GM12873 (cell line): ENCODE measurements at regions not wholly inside any gene's neighbourhood (a gene's known extent, or its start where the extent isn't known, plus 50 kb on each side); places are given as distances from the start of the nearest gene placed in this dataset.

Experiments used
- CTCF ChIP-seq: IDR thresholded peaks from 2 replicates; pipeline ENCODE4 v1.5.1; 2012; ENCODE audit warnings: low read depth, mild to moderate bottlenecking, moderate library complexity, low read length, control low read depth; ENCODE audit not compliant: insufficient read depth; ENCODE audit errors: missing control alignments

DNA sequence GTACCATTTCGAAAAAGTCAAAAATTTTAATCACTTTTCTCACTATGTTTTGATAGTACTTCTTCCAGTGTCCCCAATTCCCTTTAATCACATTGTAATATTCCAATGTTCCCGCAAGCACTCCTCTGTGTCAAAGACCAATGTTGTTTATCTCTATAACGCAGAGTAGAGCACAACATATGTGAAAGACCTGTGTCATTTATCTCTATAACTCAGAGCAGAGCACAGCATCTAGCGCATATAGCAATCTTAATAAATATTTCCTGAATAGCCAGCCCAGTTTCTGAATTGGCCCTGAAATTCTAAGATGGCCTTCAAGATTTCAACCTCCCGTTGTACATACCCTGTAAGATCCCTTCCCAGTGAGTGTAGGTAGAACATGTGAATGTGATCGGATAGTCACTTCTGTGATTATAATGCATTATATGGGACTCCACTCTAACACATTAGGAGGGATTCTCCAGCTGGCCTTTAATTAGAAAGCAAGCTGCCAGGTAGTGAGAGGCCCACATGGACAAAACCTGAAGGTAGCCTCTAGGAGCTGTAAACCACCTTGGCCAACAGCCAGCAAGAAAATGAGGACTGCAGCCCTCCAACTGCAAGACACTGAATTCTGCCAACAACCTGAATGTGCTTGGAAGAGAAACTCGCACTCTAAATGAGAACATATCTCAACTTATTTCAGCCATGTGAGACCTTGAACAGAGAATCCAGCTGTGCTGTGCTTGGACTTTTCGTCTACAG lies 238.8 kb upstream of the SYT10 start:
- TF ChIP-seq CTCF: no peak

DNA sequence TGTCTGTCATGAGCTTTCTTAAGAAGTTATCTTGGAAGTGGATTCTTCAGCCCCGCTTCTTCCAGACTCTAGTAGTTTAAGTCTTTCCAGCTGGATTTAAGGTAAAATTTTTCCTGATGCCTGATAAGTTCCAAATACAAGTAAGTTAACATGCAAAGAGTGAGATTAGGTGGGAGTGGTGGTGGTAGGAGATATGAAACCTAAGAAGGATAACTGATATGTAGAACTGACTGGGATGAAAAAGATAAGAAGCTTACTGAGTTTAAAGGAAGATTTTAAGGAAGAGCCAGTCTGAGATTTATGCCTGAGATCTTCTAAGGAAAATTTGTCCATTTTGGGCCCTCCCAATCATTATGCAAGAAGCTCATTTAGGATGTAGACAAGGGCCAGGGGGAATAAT lies 250.9 kb upstream of the SYT10 start:
- TF ChIP-seq CTCF: no peak

GRCh38 chr12:33703221-33703620 lies 263.6 kb upstream of the SYT10 start:
- TF ChIP-seq CTCF: no peak

GRCh38 chr12:33706927-33707326 lies 267.3 kb upstream of the SYT10 start:
- no peak for TF ChIP-seq CTCF

DNA sequence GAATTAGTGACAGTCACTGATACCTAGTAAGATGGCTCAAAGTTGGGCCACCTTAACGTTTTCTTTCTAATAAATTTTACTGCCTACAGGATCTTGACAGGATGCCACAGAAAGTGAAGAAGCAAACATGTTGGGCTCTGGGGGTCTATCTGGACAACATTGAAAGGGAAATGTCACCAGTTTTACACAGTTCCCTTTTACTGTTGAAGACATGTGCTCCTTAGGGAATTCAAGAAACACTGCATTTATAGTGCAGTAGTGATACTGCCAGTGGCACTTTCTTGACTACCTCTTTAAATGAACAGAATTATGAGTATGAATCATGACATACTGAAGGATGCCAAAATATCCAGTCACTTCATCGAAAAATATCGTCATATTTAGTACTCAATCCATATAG lies 269.3 kb upstream of the SYT10 start:
- no peak for TF ChIP-seq CTCF

DNA sequence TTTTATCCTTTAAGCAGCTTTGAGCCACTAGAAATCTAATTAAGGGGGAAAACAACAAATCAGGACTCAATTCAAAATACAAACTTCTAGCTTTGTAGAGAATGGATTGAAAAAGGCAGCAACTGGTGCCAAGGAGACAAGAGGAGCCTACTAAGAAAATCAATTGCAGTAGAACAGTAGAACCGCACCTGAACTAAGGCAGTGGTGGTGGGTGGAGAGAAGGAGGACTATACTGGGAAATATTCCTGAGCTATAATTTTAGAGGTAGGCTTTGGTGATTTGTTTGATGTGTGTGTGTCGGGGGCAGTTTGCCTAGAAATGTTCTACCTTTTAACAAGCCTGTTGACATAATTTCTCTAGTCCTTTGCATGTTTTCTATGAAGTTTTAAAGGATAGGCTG lies 270.9 kb upstream of the SYT10 start:
- no peak for TF ChIP-seq CTCF

DNA sequence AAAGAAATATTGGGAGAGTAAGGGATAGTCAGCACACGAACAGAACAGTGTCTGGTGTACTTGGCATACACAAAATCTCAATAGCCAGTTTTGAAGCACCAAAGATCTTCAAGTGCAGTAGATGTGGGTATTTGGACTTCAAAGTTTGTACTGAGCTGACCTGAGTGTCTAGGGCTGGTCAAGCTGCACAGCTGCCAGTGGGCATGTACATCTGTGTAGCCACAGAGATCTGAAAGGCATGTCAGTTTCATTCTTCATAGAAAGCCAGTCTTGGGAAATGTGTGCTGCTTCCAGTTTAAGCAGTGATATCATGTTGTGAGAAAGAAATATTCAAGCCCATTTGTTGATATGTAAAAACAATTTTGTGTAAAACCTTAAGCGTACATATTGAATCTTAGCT lies 279.0 kb upstream of the SYT10 start:
- TF ChIP-seq CTCF: no peak
